ENCODE measurements at regions not wholly inside any gene's neighbourhood (a gene's known extent, or its start where the extent isn't known, plus 50 kb on each side); places are given as distances from the start of the nearest gene placed in this dataset.

DNA sequence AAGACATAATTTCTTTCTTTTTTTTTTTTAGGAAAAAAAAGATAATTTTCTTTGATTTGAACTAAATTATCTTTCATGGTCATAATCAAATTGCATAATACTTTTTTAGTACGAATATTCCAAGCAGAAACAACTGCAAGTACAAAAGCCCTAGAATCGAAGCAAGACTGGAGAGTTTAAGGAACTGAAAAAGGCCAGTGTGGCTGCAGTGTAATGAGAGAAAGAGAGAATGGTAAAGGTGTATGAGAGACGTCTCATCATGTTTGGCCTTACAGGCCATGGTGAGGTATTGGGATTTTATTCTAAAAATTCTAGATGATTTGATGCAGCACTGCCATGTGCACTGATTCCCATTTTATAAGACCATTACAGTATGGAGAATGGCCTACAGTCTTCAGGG, 180.9 kb downstream of the SUCNR1 start:
- TF ChIP-seq, protein P1, sequence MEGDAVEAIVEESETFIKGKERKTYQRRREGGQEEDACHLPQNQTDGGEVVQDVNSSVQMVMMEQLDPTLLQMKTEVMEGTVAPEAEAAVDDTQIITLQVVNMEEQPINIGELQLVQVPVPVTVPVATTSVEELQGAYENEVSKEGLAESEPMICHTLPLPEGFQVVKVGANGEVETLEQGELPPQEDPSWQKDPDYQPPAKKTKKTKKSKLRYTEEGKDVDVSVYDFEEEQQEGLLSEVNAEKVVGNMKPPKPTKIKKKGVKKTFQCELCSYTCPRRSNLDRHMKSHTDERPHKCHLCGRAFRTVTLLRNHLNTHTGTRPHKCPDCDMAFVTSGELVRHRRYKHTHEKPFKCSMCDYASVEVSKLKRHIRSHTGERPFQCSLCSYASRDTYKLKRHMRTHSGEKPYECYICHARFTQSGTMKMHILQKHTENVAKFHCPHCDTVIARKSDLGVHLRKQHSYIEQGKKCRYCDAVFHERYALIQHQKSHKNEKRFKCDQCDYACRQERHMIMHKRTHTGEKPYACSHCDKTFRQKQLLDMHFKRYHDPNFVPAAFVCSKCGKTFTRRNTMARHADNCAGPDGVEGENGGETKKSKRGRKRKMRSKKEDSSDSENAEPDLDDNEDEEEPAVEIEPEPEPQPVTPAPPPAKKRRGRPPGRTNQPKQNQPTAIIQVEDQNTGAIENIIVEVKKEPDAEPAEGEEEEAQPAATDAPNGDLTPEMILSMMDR (IDR thresholded peaks at IDR 0.05), result no peak
- Histone ChIP-seq H3K4me3 (ENCODE audit: low read depth in 1 of 2, low read length in 1 of 2) (no peak overlapping the region), H3K27ac (no peak overlapping the region), H3K27me3 (no peaks in the 10 kb centered on the region), H3K9me3 (no peaks in the 10 kb centered on the region), H3K4me1 (ENCODE audit: control insufficient read depth in 1 of 2, insufficient read depth in 1 of 2, low read depth in 1 of 2, low read length in 1 of 2) (no peaks in the 10 kb centered on the region), H3K36me3 (no peaks in the 10 kb centered on the region)

DNA sequence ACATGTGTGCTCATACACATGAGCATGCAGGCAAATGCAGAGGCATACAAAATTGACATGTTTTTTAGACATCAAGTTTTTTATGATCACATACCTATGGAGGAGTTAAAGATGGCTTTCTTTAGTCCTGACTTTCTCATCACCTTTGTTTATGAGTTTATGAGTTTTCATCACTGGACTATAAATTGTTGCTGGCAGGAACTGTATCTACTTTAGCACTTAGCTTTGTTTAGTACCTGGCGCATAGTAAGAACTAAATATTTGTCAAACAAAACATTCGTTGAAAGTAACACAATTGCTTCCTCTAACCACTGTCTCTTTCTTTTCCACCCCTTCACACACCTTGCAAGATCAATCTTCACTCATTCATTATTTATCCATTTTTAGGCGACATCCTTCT, 182.6 kb downstream of the SUCNR1 start:
- no peak overlapping the region for H3K27ac ChIP-seq
- TF ChIP-seq, protein P1 (IDR thresholded peaks at IDR 0.05), result no peak
- H3K27me3 ChIP-seq, result no peaks in the 10 kb centered on the region
- H3K4me1 ChIP-seq (ENCODE audit: control insufficient read depth in 1 of 2, insufficient read depth in 1 of 2, low read depth in 1 of 2, low read length in 1 of 2), result no peaks in the 10 kb centered on the region
- H3K9me3 ChIP-seq, result no peaks in the 10 kb centered on the region
- H3K36me3 ChIP-seq, result no peaks in the 10 kb centered on the region
- H3K4me3 ChIP-seq (ENCODE audit: low read depth in 1 of 2, low read length in 1 of 2), result no peak overlapping the region

DNA sequence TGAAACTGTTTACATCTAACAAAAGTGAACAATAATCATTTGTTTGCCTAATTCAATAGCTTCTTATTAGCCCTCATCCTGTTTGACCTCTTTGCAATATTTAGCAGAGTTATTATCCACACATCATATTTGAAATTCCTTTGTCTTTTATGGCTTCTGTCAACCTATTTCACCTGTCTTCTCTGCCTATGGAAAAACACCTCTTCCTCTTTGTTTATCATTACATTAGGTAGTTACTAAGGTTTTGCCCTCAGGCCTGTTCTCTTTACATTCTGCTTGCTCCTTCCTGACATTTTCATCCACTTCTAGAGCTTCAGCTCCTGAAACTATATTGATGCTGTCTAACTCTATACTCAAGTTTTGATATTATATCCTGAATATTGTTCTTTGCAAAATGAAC, 183.0 kb downstream of the SUCNR1 start:
- no peaks in the 10 kb centered on the region for H3K4me1 ChIP-seq (ENCODE audit: control insufficient read depth in 1 of 2, insufficient read depth in 1 of 2, low read depth in 1 of 2, low read length in 1 of 2)
- no peaks in the 10 kb centered on the region for H3K36me3 ChIP-seq

DNA sequence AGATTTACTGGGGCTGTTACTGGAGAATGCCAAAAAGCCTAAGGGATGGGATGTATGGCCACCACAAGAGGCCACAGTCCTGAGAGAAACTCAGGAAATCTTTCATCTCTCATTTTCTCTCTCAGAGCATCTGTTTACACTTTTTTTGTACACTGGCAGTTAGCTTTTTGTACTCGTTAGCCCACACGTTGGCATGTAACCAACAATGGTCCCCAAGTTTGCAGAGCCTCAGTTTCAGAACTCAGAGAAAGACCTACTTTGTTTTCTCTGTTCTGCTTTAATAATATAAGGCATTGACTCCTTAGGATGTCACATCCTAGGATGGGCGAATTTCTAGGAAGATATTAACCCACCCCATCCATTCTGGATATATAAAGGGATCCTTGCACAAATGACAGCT, 183.5 kb downstream of the SUCNR1 start:
- TF ChIP-seq, protein P1 (IDR thresholded peaks at IDR 0.05), result no peak
- no peaks in the 10 kb centered on the region for H3K36me3 ChIP-seq

More for the DNA sequence above, 183.0 kb downstream of the SUCNR1 start:
- Histone ChIP-seq H3K9me3 (no peaks in the 10 kb centered on the region), H3K27me3 (no peaks in the 10 kb centered on the region), H3K4me3 (ENCODE audit: low read depth in 1 of 2, low read length in 1 of 2) (no peak overlapping the region), H3K27ac (no peak overlapping the region)
- TF ChIP-seq, protein P1 (IDR thresholded peaks at IDR 0.05), result no peak

DNA sequence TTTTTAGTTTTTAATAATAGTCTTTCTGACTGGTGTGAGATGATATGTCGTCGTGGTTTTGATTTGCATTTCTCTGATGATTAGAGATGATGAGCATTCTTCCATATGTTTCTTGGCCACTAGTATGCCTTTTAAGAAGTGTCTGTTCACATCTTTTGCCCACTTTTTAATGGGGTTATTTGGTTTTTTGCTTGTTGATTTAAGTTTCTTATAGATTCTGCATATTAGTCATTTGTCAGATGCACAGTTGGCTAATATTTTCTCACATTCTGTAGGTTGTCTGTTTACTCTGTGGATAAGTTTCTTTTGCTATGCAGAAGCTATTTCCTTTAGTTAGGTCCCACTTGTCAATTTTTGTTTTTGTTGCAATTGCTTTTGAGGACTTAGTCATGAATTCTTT, 185.4 kb downstream of the SUCNR1 start:
- no peaks in the 10 kb centered on the region for H3K4me1 ChIP-seq (ENCODE audit: control insufficient read depth in 1 of 2, insufficient read depth in 1 of 2, low read depth in 1 of 2, low read length in 1 of 2)
- no peaks in the 10 kb centered on the region for H3K9me3 ChIP-seq
- no peaks in the 10 kb centered on the region for H3K27me3 ChIP-seq
- no peaks in the 10 kb centered on the region for H3K36me3 ChIP-seq
- TF ChIP-seq, protein P1 (IDR thresholded peaks at IDR 0.05), result no peak
- H3K27ac ChIP-seq, result no peak overlapping the region
- H3K4me3 ChIP-seq (ENCODE audit: low read depth in 1 of 2, low read length in 1 of 2), result no peak overlapping the region

More for the DNA sequence above, 183.5 kb downstream of the SUCNR1 start:
- no peak overlapping the region for H3K4me3 ChIP-seq (ENCODE audit: low read depth in 1 of 2, low read length in 1 of 2)
- H3K4me1 ChIP-seq (ENCODE audit: control insufficient read depth in 1 of 2, insufficient read depth in 1 of 2, low read depth in 1 of 2, low read length in 1 of 2), result no peaks in the 10 kb centered on the region
- H3K9me3 ChIP-seq, result no peaks in the 10 kb centered on the region
- H3K27me3 ChIP-seq, result no peaks in the 10 kb centered on the region
- no peak overlapping the region for H3K27ac ChIP-seq

DNA sequence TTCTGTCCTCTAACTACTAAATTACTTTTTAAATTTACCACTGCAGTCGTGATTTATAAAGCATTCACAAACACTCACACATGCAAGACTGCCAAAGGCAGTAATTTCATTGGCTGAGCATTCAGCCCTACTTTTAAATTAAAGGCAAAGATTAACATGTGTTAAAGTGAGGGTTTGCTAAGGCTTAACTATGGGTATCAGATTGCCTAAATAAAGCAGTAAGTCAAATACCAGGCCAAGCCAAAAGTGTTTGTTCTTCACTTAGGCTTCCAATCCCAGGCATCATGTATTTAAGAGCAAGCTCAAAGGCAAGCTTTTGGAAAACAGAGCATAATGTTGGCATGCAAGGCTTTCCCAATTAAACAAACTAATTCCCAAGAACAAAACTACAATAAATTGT, 187.3 kb downstream of the SUCNR1 start:
- Histone ChIP-seq H3K4me3 (ENCODE audit: low read depth in 1 of 2, low read length in 1 of 2) (no peak overlapping the region), H3K27ac (no peak overlapping the region), H3K4me1 (ENCODE audit: control insufficient read depth in 1 of 2, insufficient read depth in 1 of 2, low read depth in 1 of 2, low read length in 1 of 2) (no peaks in the 10 kb centered on the region), H3K9me3 (no peaks in the 10 kb centered on the region), H3K27me3 (no peaks in the 10 kb centered on the region), H3K36me3 (no peaks in the 10 kb centered on the region)
- TF ChIP-seq, protein P1 (IDR thresholded peaks at IDR 0.05), result no peak

Data from neutrophil (primary cell).